LNCAP (cell line): ENCODE measurements at regions not wholly inside any gene's neighbourhood (a gene's known extent, or its start where the extent isn't known, plus 50 kb on each side); places are given as distances from the start of the nearest gene placed in this dataset.

Experiments used
- CTCF ChIP-seq: fragments of 450-650 bp; IDR thresholded peaks from 2 replicates; pipeline ENCODE4 v1.5.1; 2017; ENCODE audit warnings: mild to moderate bottlenecking

- TF ChIP-seq CTCF: no peak
Observed at GRCh38 chr9:119788921-119789320, 419.7 kb upstream of the BRINP1 start.

GRCh38 chr9:119781886-119782285, 412.7 kb upstream of the BRINP1 start:
- no peak for TF ChIP-seq CTCF

- TF ChIP-seq CTCF: no peak
Observed at GRCh38 chr9:119775410-119775809, 406.2 kb upstream of the BRINP1 start.

GRCh38 chr9:119773823-119774222, 404.6 kb upstream of the BRINP1 start:
- no peak for TF ChIP-seq CTCF

GRCh38 chr9:119771341-119771740, 402.1 kb upstream of the BRINP1 start:
- no peak for TF ChIP-seq CTCF

GRCh38 chr9:119768266-119768665, 399.0 kb upstream of the BRINP1 start:
- no peak for TF ChIP-seq CTCF

- TF ChIP-seq CTCF: no peak
Observed at GRCh38 chr9:119765632-119766175, 396.5 kb upstream of the BRINP1 start.

GRCh38 chr9:119763260-119763659, 394.0 kb upstream of the BRINP1 start:
- TF ChIP-seq CTCF: no peak
